IPS DF 19.7 (cell line): ENCODE measurements at regions not wholly inside any gene's neighbourhood (a gene's known extent, or its start where the extent isn't known, plus 50 kb on each side); places are given as distances from the start of the nearest gene placed in this dataset.
"Not testable (repeated sequence)": the region's sequence is repeated elsewhere in the genome, so short reads cannot be mapped to it uniquely, and the experiment has no call there.

Experiments used
- DNase-seq: peaks from one replicate; pipeline ENCODE4 v3.0.0-alpha.2; 2013; ENCODE audit warnings: low read depth, low spot score

- DNase-seq = no peak
Observed at GRCh38 chr11:64428693-64429092, 69.7 kb downstream of the RPS6KA4 start.

- no peak for DNase-seq
Observed at GRCh38 chr11:64429970-64430369, 71.0 kb downstream of the RPS6KA4 start.

GRCh38 chr11:64430645-64431044 is 71.7 kb downstream of the RPS6KA4 start:
- DNase-seq = no peak

GRCh38 chr11:64436000-64436399 is 77.0 kb downstream of the RPS6KA4 start:
- DNase-seq = no peak

GRCh38 chr11:64437426-64437825 is 78.5 kb downstream of the RPS6KA4 start:
- DNase-seq = no peak

- no peak for DNase-seq
Observed at GRCh38 chr11:64438986-64439771, 80.2 kb downstream of the RPS6KA4 start.

GRCh38 chr11:64439772-64440491 is 81.0 kb downstream of the RPS6KA4 start:
- not testable (repeated sequence) for DNase-seq

GRCh38 chr11:64441127-64441526 is 82.2 kb downstream of the RPS6KA4 start:
- DNase-seq = no peak

GRCh38 chr11:64443001-64443400 is 84.0 kb downstream of the RPS6KA4 start:
- no peak for DNase-seq

- peak; percentile 38 for DNase-seq
Observed at GRCh38 chr11:64444838-64445441, 86.0 kb downstream of the RPS6KA4 start.

- no peak for DNase-seq
Observed at GRCh38 chr11:64445651-64446050, 86.7 kb downstream of the RPS6KA4 start.

GRCh38 chr11:64447831-64448598 is 89.1 kb downstream of the RPS6KA4 start:
- DNase-seq = no peak

- peak; percentile 33 for DNase-seq
Observed at GRCh38 chr11:64448599-64449380, 89.8 kb downstream of the RPS6KA4 start.

GRCh38 chr11:64449381-64450167 is 90.6 kb downstream of the RPS6KA4 start:
- DNase-seq = peak; percentile 60

GRCh38 chr11:64450168-64450560 is 91.2 kb downstream of the RPS6KA4 start:
- no peak for DNase-seq

GRCh38 chr11:64451856-64452255 is 92.9 kb downstream of the RPS6KA4 start:
- no peak for DNase-seq

GRCh38 chr11:64453466-64453865 is 94.5 kb downstream of the RPS6KA4 start:
- no peak for DNase-seq

GRCh38 chr11:64455456-64456261 is 96.7 kb downstream of the RPS6KA4 start:
- DNase-seq = no peak
